Large intestine (tissue), 3 donors: ENCODE measurements at regions not wholly inside any gene's neighbourhood (a gene's known extent, or its start where the extent isn't known, plus 50 kb on each side); places are given as distances from the start of the nearest gene placed in this dataset.
"Not testable (repeated sequence)": the region's sequence is repeated elsewhere in the genome, so short reads cannot be mapped to it uniquely, and the experiment has no call there.

ENCODE experiments used
- DNase-seq, 2 donors: peaks; one replicate each; pipeline versions ENCODE4 v3.0.0 to v3.0.0-alpha.2; 2013
- H3K27ac ChIP-seq: one replicate; pipeline ENCODE4 v1.5.1; 2013; ENCODE audit warnings: low read length
- H3K27me3 ChIP-seq: 2 replicates; pipeline ENCODE4 v1.6.1; 2013; ENCODE audit warnings: low read length; ENCODE audit not compliant: control insufficient read depth, insufficient read depth
- H3K36me3 ChIP-seq: 2 replicates; pipeline ENCODE4 v1.6.1; 2013; ENCODE audit warnings: low read length; ENCODE audit not compliant: control insufficient read depth, insufficient read depth
- H3K4me1 ChIP-seq: one replicate; pipeline ENCODE4 v1.6.1; 2013; ENCODE audit warnings: low read length; ENCODE audit not compliant: control insufficient read depth, insufficient read depth
- H3K4me3 ChIP-seq: one replicate; pipeline ENCODE4 v1.5.1; 2013; ENCODE audit warnings: low read length
- H3K9me3 ChIP-seq: one replicate; pipeline ENCODE4 v1.6.1; 2013; ENCODE audit warnings: mild to moderate bottlenecking, low read depth, low read length, moderate library complexity; ENCODE audit not compliant: control insufficient read depth
- WGBS: methylation state at CpG from one replicate; pipeline ENCODE4 v1.1.5; 2013; ENCODE audit warnings: low lambda C conversion rate; ENCODE audit not compliant: insufficient coverage; 5-methylcytosine and 5-hydroxymethylcytosine counted together

GRCh38 chr7:24432677-24433076, 140.6 kb upstream of the PALS2 start:
- Histone ChIP-seq H3K4me3 (no peak overlapping the region), H3K27ac (no peak overlapping the region), H3K4me1 (no peaks in the 10 kb centered on the region), H3K9me3 (no peaks in the 10 kb centered on the region), H3K36me3 (no peaks in the 10 kb centered on the region), H3K27me3 (no peaks in the 10 kb centered on the region)
- no CpG with 5 or more reads among the region's 30 CpGs for WGBS
- no peak for DNase-seq

DNA sequence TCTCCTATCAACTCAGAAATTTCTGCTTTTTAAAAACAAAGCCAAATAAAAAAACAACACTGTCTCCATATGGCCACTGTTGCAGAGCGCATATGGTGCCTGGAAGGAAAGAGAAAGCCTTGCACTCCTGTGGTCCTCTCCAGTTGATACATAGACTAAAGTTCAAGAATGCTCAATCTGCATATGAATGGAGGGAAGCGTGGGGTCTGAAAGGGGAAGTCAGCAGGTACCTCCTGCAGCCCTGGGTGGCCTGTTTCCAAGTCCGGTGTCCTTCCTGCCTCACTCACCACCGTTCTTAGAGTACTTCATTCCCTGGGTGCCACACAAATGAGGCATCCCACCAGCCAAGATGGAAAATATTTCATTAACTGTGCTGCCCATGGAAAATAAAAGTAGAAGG, 138.3 kb upstream of the PALS2 start:
- H3K9me3 ChIP-seq: no peaks in the 10 kb centered on the region
- DNase-seq: no peak
- no peaks in the 10 kb centered on the region for H3K36me3 ChIP-seq
- H3K4me1 ChIP-seq: no peaks in the 10 kb centered on the region
- WGBS: no CpG with 5 or more reads among the region's 4 CpGs
- no peak overlapping the region for H3K4me3 ChIP-seq
- H3K27me3 ChIP-seq: no peaks in the 10 kb centered on the region
- H3K27ac ChIP-seq: no peak overlapping the region

GRCh38 chr7:24436131-24436920, 136.9 kb upstream of the PALS2 start:
- Histone ChIP-seq H3K27me3 (no peaks in the 10 kb centered on the region), H3K9me3 (no peaks in the 10 kb centered on the region), H3K27ac (no peak overlapping the region), H3K4me1 (no peaks in the 10 kb centered on the region), H3K4me3 (no peak overlapping the region), H3K36me3 (no peaks in the 10 kb centered on the region)
- WGBS: no CpG with 5 or more reads among the region's 2 CpGs
- DNase-seq: no peak

DNA sequence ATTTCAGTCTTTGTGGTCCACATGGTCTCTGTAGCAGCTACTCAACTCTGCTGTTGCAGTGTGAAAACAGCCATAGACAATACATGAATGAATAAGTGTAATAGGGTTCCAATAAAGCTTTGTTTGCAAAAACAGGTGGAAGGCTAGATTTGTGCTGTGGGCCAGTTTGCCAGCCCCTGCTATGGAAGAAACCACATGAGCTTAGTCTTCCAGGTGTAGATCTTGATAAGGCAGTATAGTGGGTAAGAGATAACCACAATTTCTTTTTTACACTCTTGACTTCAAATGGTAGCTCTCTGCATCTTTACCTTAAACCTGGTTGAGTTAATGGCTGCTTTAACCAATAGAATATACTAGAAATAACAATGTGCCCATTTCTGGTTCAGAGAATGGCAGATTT, 135.0 kb upstream of the PALS2 start:
- Histone ChIP-seq H3K27me3 (no peaks in the 10 kb centered on the region), H3K36me3 (no peaks in the 10 kb centered on the region), H3K4me1 (no peaks in the 10 kb centered on the region), H3K9me3 (no peaks in the 10 kb centered on the region), H3K27ac (no peak overlapping the region), H3K4me3 (no peak overlapping the region)
- no peak for DNase-seq

- not testable (repeated sequence) for DNase-seq, H3K27ac ChIP-seq, H3K4me1 ChIP-seq, H3K36me3 ChIP-seq, H3K9me3 ChIP-seq, H3K27me3 ChIP-seq, H3K4me3 ChIP-seq
- WGBS: 100% methylated on average over 1 of the region's 3 CpGs
Observed at GRCh38 chr7:24439104-24439503, 134.1 kb upstream of the PALS2 start.

- H3K9me3 ChIP-seq: no peaks in the 10 kb centered on the region
- no peak overlapping the region for H3K4me3 ChIP-seq
- H3K36me3 ChIP-seq: no peaks in the 10 kb centered on the region
- no peaks in the 10 kb centered on the region for H3K27me3 ChIP-seq
- no peaks in the 10 kb centered on the region for H3K4me1 ChIP-seq
- no peak for DNase-seq
- WGBS: 80% methylated on average over 2 of the region's 3 CpGs
- H3K27ac ChIP-seq: no peak overlapping the region
Observed at GRCh38 chr7:24440892-24441291, 132.4 kb upstream of the PALS2 start.

DNA sequence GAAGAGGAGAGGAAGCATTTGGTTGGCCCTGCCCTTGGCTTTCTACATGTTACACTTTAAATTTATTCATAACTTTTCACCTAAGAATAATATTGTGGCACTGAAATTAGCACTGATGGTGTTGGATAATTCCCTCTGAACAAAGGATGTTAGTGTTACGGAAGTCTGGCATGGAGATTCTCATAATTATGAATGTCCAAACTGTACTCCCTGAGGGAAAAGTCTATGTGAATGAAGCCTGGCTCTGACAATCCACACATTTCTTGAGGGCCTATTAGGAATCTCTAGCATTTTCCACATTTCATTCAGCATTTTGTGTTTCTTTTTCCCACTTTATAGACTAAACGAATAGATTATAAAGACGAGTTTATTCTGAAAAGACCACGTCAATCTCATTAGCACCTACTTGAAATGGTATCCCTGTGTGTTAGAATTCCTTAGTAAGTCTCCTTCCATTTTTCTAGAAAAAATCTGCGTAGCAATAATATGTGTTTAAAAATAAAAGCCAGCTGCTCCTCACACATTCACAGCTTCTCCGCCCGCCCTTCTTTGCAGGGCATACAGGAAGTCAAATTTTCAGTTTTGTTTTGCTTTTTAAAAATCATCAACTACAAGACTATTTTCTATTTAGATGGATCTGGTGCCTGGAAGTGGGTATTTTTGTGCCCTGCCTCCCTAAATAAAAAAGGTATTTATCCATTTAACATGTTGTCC, 131.8 kb upstream of the PALS2 start:
- 92% methylated on average over 4 of the region's 7 CpGs for WGBS
- no peaks in the 10 kb centered on the region for H3K4me1 ChIP-seq
- H3K27me3 ChIP-seq: no peaks in the 10 kb centered on the region
- H3K4me3 ChIP-seq: no peak overlapping the region
- H3K36me3 ChIP-seq: no peaks in the 10 kb centered on the region
- no peak for DNase-seq
- no peak overlapping the region for H3K27ac ChIP-seq
- H3K9me3 ChIP-seq: no peaks in the 10 kb centered on the region

DNA sequence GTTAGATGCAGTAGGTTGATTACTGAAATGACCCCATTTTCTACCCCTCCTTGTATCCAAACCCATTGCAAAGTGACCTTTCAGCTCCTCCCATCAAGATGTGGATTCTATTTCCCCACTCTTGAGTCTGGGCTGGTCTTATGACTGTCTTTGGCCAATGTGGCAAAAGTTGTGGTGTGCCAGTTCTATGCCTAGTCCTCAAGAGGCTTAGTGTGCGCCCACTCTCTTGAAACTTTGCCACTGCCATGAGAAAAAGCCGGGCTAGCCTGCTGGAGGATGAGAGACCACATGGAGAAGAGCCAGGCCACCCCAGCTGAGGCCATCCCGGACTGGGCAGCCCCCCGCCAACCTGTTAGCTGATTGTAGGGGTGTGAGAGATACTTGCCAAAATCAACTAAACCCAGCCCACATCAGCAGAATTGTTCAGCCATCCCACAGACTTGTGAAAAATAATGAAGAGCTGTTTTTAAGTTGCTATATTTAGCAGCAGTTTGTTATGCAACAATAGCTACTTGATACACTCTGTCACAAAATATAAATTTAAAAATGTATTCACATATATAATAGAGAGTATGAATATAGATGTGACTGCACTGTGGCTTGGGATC, 131.0 kb upstream of the PALS2 start:
- DNase-seq: no peak
- H3K9me3 ChIP-seq: no peaks in the 10 kb centered on the region
- H3K4me1 ChIP-seq: no peaks in the 10 kb centered on the region
- H3K27me3 ChIP-seq: no peaks in the 10 kb centered on the region
- no CpG with 5 or more reads among the region's 4 CpGs for WGBS
- H3K27ac ChIP-seq: no peak overlapping the region
- H3K4me3 ChIP-seq: no peak overlapping the region
- no peaks in the 10 kb centered on the region for H3K36me3 ChIP-seq

GRCh38 chr7:24444666-24445440, 128.4 kb upstream of the PALS2 start:
- Histone ChIP-seq H3K4me1 (no peaks in the 10 kb centered on the region), H3K27me3 (no peaks in the 10 kb centered on the region), H3K9me3 (no peaks in the 10 kb centered on the region), H3K36me3 (no peaks in the 10 kb centered on the region), H3K27ac (no peak overlapping the region), H3K4me3 (no peak overlapping the region)
- 77% methylated on average over 4 of the region's 11 CpGs for WGBS
- no peak for DNase-seq

- Histone ChIP-seq H3K4me3 (no peak overlapping the region), H3K36me3 (no peaks in the 10 kb centered on the region), H3K27me3 (no peaks in the 10 kb centered on the region), H3K9me3 (no peaks in the 10 kb centered on the region), H3K27ac (no peak overlapping the region), H3K4me1 (no peaks in the 10 kb centered on the region)
- WGBS: no CpG with 5 or more reads among the region's 4 CpGs
- DNase-seq: no peak
Observed at GRCh38 chr7:24448038-24448437, 125.2 kb upstream of the PALS2 start.
